H1 (cell line): ENCODE measurements at regions not wholly inside any gene's neighbourhood (a gene's known extent, or its start where the extent isn't known, plus 50 kb on each side); places are given as distances from the start of the nearest gene placed in this dataset.
"Not testable (repeated sequence)": the region's sequence is repeated elsewhere in the genome, so short reads cannot be mapped to it uniquely, and the experiment has no call there.

ENCODE experiments used
- CTCF ChIA-PET: fragments of 300-600 bp; sonication (Branson Sonifier 250); formaldehyde crosslinking; loops from one replicate; lab custom pipeline; 2021; ENCODE audit not compliant: partially characterized antibody; lab: Charles Lee
- POLR2A ChIA-PET: fragments of 300-600 bp; sonication (Branson Sonifier 250); formaldehyde crosslinking; loops from one replicate; lab custom pipeline; 2021; ENCODE audit warnings: inconsistent platforms; ENCODE audit not compliant: partially characterized antibody; lab: Charles Lee
- DNase-seq, 2 experiments: peaks; one replicate each; pipeline versions ENCODE4 v3.0.0 to v3.0.0-alpha.2; 2010 to 2022; ENCODE audit warnings: low spot score in 2 of 2, low read depth in 1 of 2, mixed read lengths in 1 of 2
- FAIRE-seq: peaks from 2 replicates; lab custom pipeline; 2011; peaks lifted over from hg19 to GRCh38; lab: Jason Lieb, UNC
- H2AFZ ChIP-seq: 2 replicates; pipeline ENCODE4 v1.8.1; 2012; ENCODE audit warnings: low read length, inconsistent platforms
- H2AK5ac ChIP-seq: 2 replicates; pipeline ENCODE4 v1.6.1; 2013; ENCODE audit warnings: low read depth, low read length
- H2BK120ac ChIP-seq: replicated peaks from 2 replicates; pipeline ENCODE3; 2013; ENCODE audit warnings: low read depth, low read length, inconsistent platforms
- H2BK12ac ChIP-seq: 2 replicates; pipeline ENCODE4 v1.6.1; 2013; ENCODE audit warnings: low read depth, low read length
- H2BK15ac ChIP-seq: 2 replicates; pipeline ENCODE4 v1.6.1; 2013; ENCODE audit warnings: low read length
- H2BK20ac ChIP-seq: 2 replicates; pipeline ENCODE4 v1.6.1; 2013; ENCODE audit warnings: low read length
- H2BK5ac ChIP-seq: 2 replicates; pipeline ENCODE4 v1.6.1; 2013; ENCODE audit warnings: low read depth, low read length
- H3K14ac ChIP-seq: 2 replicates; pipeline ENCODE4 v1.6.1; 2013; ENCODE audit warnings: inconsistent platforms; ENCODE audit not compliant: insufficient read length
- H3K18ac ChIP-seq: 2 replicates; pipeline ENCODE4 v1.6.1; 2013; ENCODE audit warnings: low read length; ENCODE audit errors: extremely low read depth
- H3K23ac ChIP-seq: 2 replicates; pipeline ENCODE4 v1.6.1; 2013; ENCODE audit warnings: inconsistent platforms; ENCODE audit not compliant: insufficient read length
- H3K23me2 ChIP-seq: 2 replicates; pipeline ENCODE4 v1.6.1; 2013; ENCODE audit warnings: low read depth, low read length
- H3K27ac ChIP-seq: 2 replicates; pipeline ENCODE4 v1.6.1; 2011; ENCODE audit warnings: low read depth, low read length, inconsistent platforms
- H3K27me3 ChIP-seq, 4 experiments: replicated peaks in 1 of 4; 1 replicate in 1 of 4; 2 replicates in 3 of 4; pipeline versions ENCODE4 v1.6.1 to v1.8.1; 2011 to 2013; ENCODE audit warnings: low read length in 3 of 4, mild to moderate bottlenecking in 3 of 4, inconsistent platforms in 2 of 4, mixed read lengths in 2 of 4, moderate library complexity in 1 of 4; ENCODE audit not compliant: control insufficient read depth in 3 of 4, insufficient read depth in 3 of 4; ENCODE audit errors: extremely low read depth in 1 of 4
- H3K36me3 ChIP-seq, 4 experiments: 2 replicates each; pipeline versions ENCODE4 v1.6.1 to v1.8.1; 2011 to 2013; ENCODE audit warnings: mild to moderate bottlenecking in 4 of 4, low read length in 3 of 4, moderate library complexity in 2 of 4, control low read depth in 1 of 4, inconsistent platforms in 1 of 4; ENCODE audit not compliant: insufficient read depth in 4 of 4, control insufficient read depth in 2 of 4
- H3K4ac ChIP-seq: replicated peaks from 2 replicates; pipeline ENCODE3; 2013; ENCODE audit warnings: low read length, low read depth, mixed read lengths, inconsistent platforms; ENCODE audit not compliant: insufficient read length
- H3K4me1 ChIP-seq, 4 experiments: replicated peaks in 1 of 4; 1 replicate in 1 of 4; 2 replicates in 3 of 4; pipeline versions ENCODE4 v1.6.1 to v1.8.1; 2011 to 2013; ENCODE audit warnings: low read length in 3 of 4, inconsistent platforms in 2 of 4, mixed read lengths in 1 of 4; ENCODE audit not compliant: insufficient read depth in 4 of 4, control insufficient read depth in 3 of 4
- H3K4me2 ChIP-seq, 2 experiments: 2 replicates each; pipeline versions ENCODE4 v1.6.1 to v1.8.1; 2011 to 2013; ENCODE audit warnings: low read depth in 2 of 2, low read length in 2 of 2, control low read depth in 1 of 2, inconsistent platforms in 1 of 2, mild to moderate bottlenecking in 1 of 2; ENCODE audit not compliant: insufficient read depth in 1 of 2
- H3K4me3 ChIP-seq, 4 experiments: fragments of 200-600, 300-600 bp in 1 of 4; sonication (generic), shearing (Covaris generic), sonication (Bioruptor Twin) in 1 of 4; 2 replicates each; pipeline versions ENCODE4 v1.5.1 to v1.8.1; 2011 to 2016; ENCODE audit warnings: low read length in 4 of 4, low read depth in 3 of 4, control low read depth in 2 of 4, inconsistent platforms in 2 of 4, mild to moderate bottlenecking in 2 of 4, mixed read lengths in 1 of 4, moderate library complexity in 1 of 4; ENCODE audit not compliant: insufficient read depth in 2 of 4; ENCODE audit errors: extremely low read depth in 1 of 4
- H3K56ac ChIP-seq: replicated peaks from 2 replicates; pipeline ENCODE3; 2013; ENCODE audit warnings: low read depth, mild to moderate bottlenecking, mixed read lengths, low read length, inconsistent platforms; ENCODE audit not compliant: insufficient read length
- H3K79me1 ChIP-seq: 2 replicates; pipeline ENCODE4 v1.6.1; 2013; ENCODE audit warnings: low read depth, low read length, control low read depth
- H3K79me2 ChIP-seq, 2 experiments: 2 replicates each; pipeline versions ENCODE4 v1.6.1 to v1.8.1; 2012 to 2013; ENCODE audit warnings: low read length in 2 of 2, mild to moderate bottlenecking in 2 of 2, inconsistent platforms in 1 of 2; ENCODE audit not compliant: insufficient read depth in 2 of 2, control insufficient read depth in 1 of 2
- H3K9ac ChIP-seq, 4 experiments: replicated peaks in 1 of 4; 1 replicate in 1 of 4; 2 replicates in 3 of 4; pipeline versions ENCODE4 v1.6.1 to v1.8.1; 2011 to 2013; ENCODE audit warnings: low read depth in 3 of 4, low read length in 3 of 4, control low read depth in 2 of 4, mild to moderate bottlenecking in 2 of 4, moderate library complexity in 2 of 4, inconsistent platforms in 1 of 4; ENCODE audit errors: extremely low read depth in 1 of 4
- H3K9me3 ChIP-seq, 2 experiments: 2 replicates each; pipeline versions ENCODE4 v1.6.1 to v1.8.1; 2012 to 2013; ENCODE audit warnings: mild to moderate bottlenecking in 2 of 2, moderate library complexity in 2 of 2, control low read depth in 1 of 2, inconsistent platforms in 1 of 2, low read depth in 1 of 2, low read length in 1 of 2, mixed read lengths in 1 of 2; ENCODE audit not compliant: insufficient read depth in 2 of 2
- H4K20me1 ChIP-seq, 2 experiments: replicated peaks in 1 of 2; 2 replicates each; pipeline versions ENCODE3 to v1.8.1; 2011 to 2013; ENCODE audit warnings: inconsistent platforms in 2 of 2, low read length in 2 of 2, mild to moderate bottlenecking in 1 of 2; ENCODE audit not compliant: insufficient read depth in 2 of 2, control insufficient read depth in 1 of 2
- H4K5ac ChIP-seq: 2 replicates; pipeline ENCODE4 v1.6.1; 2013; ENCODE audit warnings: low read length, low read depth, mixed read lengths, inconsistent platforms; ENCODE audit not compliant: insufficient read length
- H4K8ac ChIP-seq: 2 replicates; pipeline ENCODE4 v1.8.0; 2013; ENCODE audit warnings: mild to moderate bottlenecking, moderate library complexity, low read length, inconsistent platforms; ENCODE audit not compliant: insufficient read depth; ENCODE audit errors: extremely low read depth
- H4K91ac ChIP-seq: replicated peaks from 2 replicates; pipeline ENCODE3; 2013; ENCODE audit warnings: low read length, mixed read lengths, inconsistent platforms; ENCODE audit not compliant: insufficient read length
- WGBS, 2 experiments: shearing (Covaris generic) in 1 of 2; methylation state at CpG; one replicate each; pipeline versions ENCODE4 v1.1.6 to v1.1.7; 2013 to 2015; ENCODE audit warnings: low lambda C conversion rate in 2 of 2, mixed read lengths in 2 of 2, inconsistent platforms in 1 of 2, low coverage in 1 of 2, missing lambda C conversion rate in 1 of 2; ENCODE audit not compliant: insufficient replicate concordance in 2 of 2, insufficient coverage in 1 of 2, insufficient read length in 1 of 2; ENCODE audit errors: extremely low coverage in 1 of 2, missing lambda C conversion rate in 1 of 2; 5-methylcytosine and 5-hydroxymethylcytosine counted together

- POLR2A ChIA-PET = not testable (repeated sequence)
These were observed 1890.5 kb upstream of the FLRT2 start for GRCh38 chr14:83639505-83639875.

More at GRCh38 chr14:83639505-83639875, 1890.5 kb upstream of the FLRT2 start:
- H3K23ac ChIP-seq, H4K5ac ChIP-seq, H2AFZ ChIP-seq, H2BK15ac ChIP-seq, H3K14ac ChIP-seq, H3K23me2 ChIP-seq, H2BK120ac ChIP-seq, H3K4me1 ChIP-seq, H3K79me2 ChIP-seq, H3K18ac ChIP-seq, DNase-seq, H3K4ac ChIP-seq, H4K8ac ChIP-seq, H3K79me1 ChIP-seq, H3K4me3 ChIP-seq, H3K27ac ChIP-seq, H3K9me3 ChIP-seq, FAIRE-seq, H3K9ac ChIP-seq, H2BK5ac ChIP-seq, H3K27me3 ChIP-seq, H4K91ac ChIP-seq, H3K4me2 ChIP-seq, H2BK12ac ChIP-seq, H4K20me1 ChIP-seq, CTCF ChIA-PET, H3K56ac ChIP-seq, H3K36me3 ChIP-seq, H2AK5ac ChIP-seq, H2BK20ac ChIP-seq: not testable (repeated sequence)
- WGBS, 2 experiments = 89% methylated on average over 18 of the region's 18 CpGs; no CpG with 5 or more reads in 1 of the 2 experiments
